ENCODE measurements at regions not wholly inside any gene's neighbourhood (a gene's known extent, or its start where the extent isn't known, plus 50 kb on each side); places are given as distances from the start of the nearest gene placed in this dataset.

- TF ChIP-seq FOSL1 (tag; conservative IDR thresholded peaks at IDR 0.05) = no peak
- no peak for TF ChIP-seq ZNF324 (CRISPR knock-in tag; IDR thresholded peaks at IDR 0.05)
- TF ChIP-seq ZBTB7A (IDR thresholded peaks at IDR 0.05; ENCODE audit: borderline replicate concordance, control insufficient read depth, low read depth, low read length) = no peak
- TF ChIP-seq ZFX (CRISPR knock-in tag; IDR thresholded peaks at IDR 0.05) = no peak
- no peak for TF ChIP-seq HNRNPL (IDR thresholded peaks at IDR 0.05; ENCODE audit: low read depth, low read length)
- TF ChIP-seq DLX4 (CRISPR knock-in tag; IDR thresholded peaks at IDR 0.05) = no peak
Observed at GRCh38 chr2:149931486-149931885, 343.9 kb upstream of the MMADHC start.

Measured in K562 (cell line).